ENCODE measurements at regions not wholly inside any gene's neighbourhood (a gene's known extent, or its start where the extent isn't known, plus 50 kb on each side); places are given as distances from the start of the nearest gene placed in this dataset.

DNA sequence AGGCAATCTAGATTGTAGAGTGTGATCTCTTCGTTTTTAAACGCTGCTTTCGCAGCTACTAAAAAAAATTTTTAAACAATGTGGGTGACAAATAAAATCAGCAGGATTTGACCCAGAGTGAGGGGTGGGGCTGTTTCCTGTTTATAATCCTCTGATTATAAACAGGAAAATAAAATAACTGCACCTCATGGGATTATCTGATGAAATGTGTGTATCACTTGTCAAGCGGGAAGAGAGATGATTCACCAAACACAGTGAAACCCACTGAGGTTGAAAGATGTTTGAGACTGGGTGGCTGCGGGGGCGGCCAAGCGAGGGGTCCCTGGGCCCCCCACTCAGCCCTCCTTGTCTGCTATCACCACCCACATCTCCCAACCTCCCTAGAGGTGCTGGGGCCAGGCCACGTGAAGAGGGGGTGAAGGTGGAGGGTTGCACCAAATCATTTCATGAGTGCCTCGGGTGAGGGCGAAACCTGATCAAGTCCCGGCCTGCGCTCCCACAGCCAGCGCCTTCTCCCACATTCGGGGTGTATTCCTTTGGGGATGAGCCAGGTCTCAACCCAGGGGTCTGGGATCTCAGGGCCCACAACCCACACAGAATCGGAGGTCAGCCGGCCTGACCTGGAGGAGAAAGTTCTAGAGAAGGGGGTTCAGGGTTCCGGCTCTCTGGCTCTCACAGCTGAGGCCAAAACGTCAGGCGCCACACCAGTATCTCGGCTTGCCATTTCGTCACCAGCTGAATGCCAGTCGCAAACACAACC, 212.5 kb downstream of the BMP7 start:
- no peak overlapping the region for H3K4me3 ChIP-seq (ENCODE audit: low read depth in 2 of 2, low read length in 2 of 2)
- no TSS peak for BruUV-seq (replicated peaks)
- H3K27me3 ChIP-seq (ENCODE audit: control insufficient read depth, insufficient read depth, low read length), result no peaks in the 10 kb centered on the region
- no peaks in the 10 kb centered on the region for H3K4me1 ChIP-seq (ENCODE audit: control insufficient read depth, insufficient read depth, low read length)
- in situ Hi-C loops (cut with HindIII; ENCODE audit: low pct_unique_long_range_greater_than_20kb, low sequenced_read_pairs) (no loop called here), intact Hi-C loops (cut with micrococcal nuclease; ENCODE audit: unreplicated experiment) (no loop called here)
- TF ChIP-seq SIN3A (IDR thresholded peaks at IDR 0.05; ENCODE audit: borderline replicate concordance, insufficient read depth, low read depth, low read length), result no peak
- TF ChIP-seq POLR2AphosphoS5 (IDR thresholded peaks at IDR 0.05; ENCODE audit: low read depth, low read length), result no peak
- no peak for ATAC-seq
- ChIA-PET POLR2A (no interaction called here), CTCF (no interaction called here)
- no peaks in the 10 kb centered on the region for H3K9me3 ChIP-seq (ENCODE audit: control insufficient read depth, insufficient read depth, low read depth, low read length)
- DNase-seq (ENCODE audit: low read depth, low spot score), result no peak
- no peak overlapping the region for H3K27ac ChIP-seq (ENCODE audit: low read length)
- H3K36me3 ChIP-seq (ENCODE audit: control insufficient read depth, insufficient read depth, low read length), result no peaks in the 10 kb centered on the region

DNA sequence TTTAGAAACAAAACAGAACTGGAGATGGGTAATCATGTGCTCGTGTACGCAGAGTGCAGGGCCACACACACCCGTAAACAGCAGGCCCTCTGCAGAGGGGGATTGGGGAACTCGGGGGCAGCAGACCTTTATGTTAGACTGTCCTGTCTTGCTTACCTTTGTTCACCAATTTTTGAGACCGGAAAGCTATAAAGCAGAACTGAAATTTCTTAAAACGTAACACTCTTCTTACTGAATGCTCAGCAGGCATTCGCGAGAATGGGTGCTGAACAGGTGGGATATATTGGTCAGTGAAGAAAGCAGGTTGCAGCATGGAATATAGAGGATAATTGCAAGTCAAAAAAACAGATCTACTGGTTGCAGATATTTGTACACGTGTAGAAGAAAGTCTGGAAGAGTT, 211.1 kb downstream of the BMP7 start:
- BruUV-seq (replicated peaks), result no TSS peak
- H3K27ac ChIP-seq (ENCODE audit: low read length), result no peak overlapping the region

More for the DNA sequence above, 211.1 kb downstream of the BMP7 start:
- Histone ChIP-seq H3K4me3 (ENCODE audit: low read depth in 2 of 2, low read length in 2 of 2) (no peak overlapping the region), H3K9me3 (ENCODE audit: control insufficient read depth, insufficient read depth, low read depth, low read length) (no peaks in the 10 kb centered on the region), H3K27me3 (ENCODE audit: control insufficient read depth, insufficient read depth, low read length) (no peaks in the 10 kb centered on the region), H3K4me1 (ENCODE audit: control insufficient read depth, insufficient read depth, low read length) (no peaks in the 10 kb centered on the region), H3K36me3 (ENCODE audit: control insufficient read depth, insufficient read depth, low read length) (no peaks in the 10 kb centered on the region)
- DNase-seq (ENCODE audit: low read depth, low spot score) (no peak), ATAC-seq (no peak)
- in situ Hi-C loops (cut with HindIII; ENCODE audit: low pct_unique_long_range_greater_than_20kb, low sequenced_read_pairs) (no loop called here), intact Hi-C loops (cut with micrococcal nuclease; ENCODE audit: unreplicated experiment) (no loop called here)
- POLR2A ChIA-PET, result no interaction called here
- TF ChIP-seq SIN3A (IDR thresholded peaks at IDR 0.05; ENCODE audit: borderline replicate concordance, insufficient read depth, low read depth, low read length) (no peak), POLR2AphosphoS5 (IDR thresholded peaks at IDR 0.05; ENCODE audit: low read depth, low read length) (no peak), TCF7L2 (IDR thresholded peaks at IDR 0.05; ENCODE audit: low read depth, low read length) (no peak)
- TF ChIP-seq, protein P1, sequence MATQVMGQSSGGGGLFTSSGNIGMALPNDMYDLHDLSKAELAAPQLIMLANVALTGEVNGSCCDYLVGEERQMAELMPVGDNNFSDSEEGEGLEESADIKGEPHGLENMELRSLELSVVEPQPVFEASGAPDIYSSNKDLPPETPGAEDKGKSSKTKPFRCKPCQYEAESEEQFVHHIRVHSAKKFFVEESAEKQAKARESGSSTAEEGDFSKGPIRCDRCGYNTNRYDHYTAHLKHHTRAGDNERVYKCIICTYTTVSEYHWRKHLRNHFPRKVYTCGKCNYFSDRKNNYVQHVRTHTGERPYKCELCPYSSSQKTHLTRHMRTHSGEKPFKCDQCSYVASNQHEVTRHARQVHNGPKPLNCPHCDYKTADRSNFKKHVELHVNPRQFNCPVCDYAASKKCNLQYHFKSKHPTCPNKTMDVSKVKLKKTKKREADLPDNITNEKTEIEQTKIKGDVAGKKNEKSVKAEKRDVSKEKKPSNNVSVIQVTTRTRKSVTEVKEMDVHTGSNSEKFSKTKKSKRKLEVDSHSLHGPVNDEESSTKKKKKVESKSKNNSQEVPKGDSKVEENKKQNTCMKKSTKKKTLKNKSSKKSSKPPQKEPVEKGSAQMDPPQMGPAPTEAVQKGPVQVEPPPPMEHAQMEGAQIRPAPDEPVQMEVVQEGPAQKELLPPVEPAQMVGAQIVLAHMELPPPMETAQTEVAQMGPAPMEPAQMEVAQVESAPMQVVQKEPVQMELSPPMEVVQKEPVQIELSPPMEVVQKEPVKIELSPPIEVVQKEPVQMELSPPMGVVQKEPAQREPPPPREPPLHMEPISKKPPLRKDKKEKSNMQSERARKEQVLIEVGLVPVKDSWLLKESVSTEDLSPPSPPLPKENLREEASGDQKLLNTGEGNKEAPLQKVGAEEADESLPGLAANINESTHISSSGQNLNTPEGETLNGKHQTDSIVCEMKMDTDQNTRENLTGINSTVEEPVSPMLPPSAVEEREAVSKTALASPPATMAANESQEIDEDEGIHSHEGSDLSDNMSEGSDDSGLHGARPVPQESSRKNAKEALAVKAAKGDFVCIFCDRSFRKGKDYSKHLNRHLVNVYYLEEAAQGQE (IDR thresholded peaks at IDR 0.05; ENCODE audit: insufficient read depth in 1 of 2, low read depth in 2 of 2, low read length in 1 of 2), result no peak
- TF ChIP-seq, protein P2, sequence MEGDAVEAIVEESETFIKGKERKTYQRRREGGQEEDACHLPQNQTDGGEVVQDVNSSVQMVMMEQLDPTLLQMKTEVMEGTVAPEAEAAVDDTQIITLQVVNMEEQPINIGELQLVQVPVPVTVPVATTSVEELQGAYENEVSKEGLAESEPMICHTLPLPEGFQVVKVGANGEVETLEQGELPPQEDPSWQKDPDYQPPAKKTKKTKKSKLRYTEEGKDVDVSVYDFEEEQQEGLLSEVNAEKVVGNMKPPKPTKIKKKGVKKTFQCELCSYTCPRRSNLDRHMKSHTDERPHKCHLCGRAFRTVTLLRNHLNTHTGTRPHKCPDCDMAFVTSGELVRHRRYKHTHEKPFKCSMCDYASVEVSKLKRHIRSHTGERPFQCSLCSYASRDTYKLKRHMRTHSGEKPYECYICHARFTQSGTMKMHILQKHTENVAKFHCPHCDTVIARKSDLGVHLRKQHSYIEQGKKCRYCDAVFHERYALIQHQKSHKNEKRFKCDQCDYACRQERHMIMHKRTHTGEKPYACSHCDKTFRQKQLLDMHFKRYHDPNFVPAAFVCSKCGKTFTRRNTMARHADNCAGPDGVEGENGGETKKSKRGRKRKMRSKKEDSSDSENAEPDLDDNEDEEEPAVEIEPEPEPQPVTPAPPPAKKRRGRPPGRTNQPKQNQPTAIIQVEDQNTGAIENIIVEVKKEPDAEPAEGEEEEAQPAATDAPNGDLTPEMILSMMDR (IDR thresholded peaks at IDR 0.05), result no peak
- CTCF ChIA-PET, result no interaction called here
